SU-DHL-6 (cell line): ENCODE measurements at regions not wholly inside any gene's neighbourhood (a gene's known extent, or its start where the extent isn't known, plus 50 kb on each side); places are given as distances from the start of the nearest gene placed in this dataset.

ENCODE experiments used
- CTCF ChIP-seq: fragments of 200-600 bp; sonication (generic); IDR thresholded peaks from one replicate; pipeline ENCODE4 v1.5.1; 2017; ENCODE audit warnings: antibody characterized with exemption, mild to moderate bottlenecking, low read length, moderate library complexity; ENCODE audit not compliant: insufficient read depth, poor library complexity, severe bottlenecking
- EZH2phosphoT487 ChIP-seq: fragments of 200-600 bp; sonication (generic), shearing (Covaris generic); conservative IDR thresholded peaks from 2 replicates; pipeline ENCODE4 v1.6.1; 2018; ENCODE audit warnings: mild to moderate bottlenecking, antibody characterized with exemption, low read length, moderate library complexity, mixed read lengths

DNA sequence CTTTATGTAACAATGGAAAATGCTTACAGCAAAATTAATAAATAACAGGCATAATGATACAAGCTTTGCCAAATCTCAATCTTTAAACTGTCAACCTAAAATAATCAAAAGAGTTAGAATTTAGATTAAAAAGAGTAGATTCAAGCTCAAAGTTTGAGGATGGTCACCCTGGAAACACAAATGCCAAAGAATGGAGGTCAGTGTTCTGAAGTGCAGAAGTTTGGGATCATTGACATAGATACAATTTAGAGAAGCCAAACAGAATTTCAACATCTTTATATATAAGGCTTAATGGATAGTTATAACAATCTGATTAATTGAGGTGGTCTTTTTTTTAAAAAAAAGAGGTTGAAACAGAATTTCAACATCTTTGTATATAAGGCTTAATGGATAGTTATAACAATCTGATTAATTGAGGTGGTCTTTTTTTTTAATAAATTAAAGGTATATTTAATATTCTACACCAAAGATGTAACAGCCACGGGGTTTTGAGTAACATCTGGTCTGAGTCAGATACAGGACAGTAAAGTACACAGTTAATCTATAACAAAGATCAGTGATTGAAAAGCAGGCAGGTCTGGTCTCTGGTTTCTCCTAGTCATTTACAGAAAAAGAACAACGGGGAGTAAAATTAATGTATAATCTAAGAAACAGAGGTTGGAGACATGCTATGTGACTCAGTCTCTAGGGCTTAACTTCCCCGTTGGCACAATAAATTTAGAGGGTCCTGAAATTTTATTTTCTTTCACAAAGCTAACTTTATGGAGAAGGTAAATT is 490.7 kb downstream of the GBE1 start:
- TF ChIP-seq CTCF (no peak), EZH2phosphoT487 (no peak)
